GM18909 (cell line): ENCODE measurements at regions not wholly inside any gene's neighbourhood (a gene's known extent, or its start where the extent isn't known, plus 50 kb on each side); places are given as distances from the start of the nearest gene placed in this dataset.
"Not testable (repeated sequence)": the region's sequence is repeated elsewhere in the genome, so short reads cannot be mapped to it uniquely, and the experiment has no call there.

Source experiments
- ATAC-seq: cut with Tn5 transposase; IDR thresholded peaks from one replicate; pipeline ENCODE4 v1.9.1; 2021; ENCODE audit warnings: mild to moderate bottlenecking; ENCODE audit not compliant: unreplicated experiment, poor library complexity

GRCh38 chr5:109584986-109585599, 104.6 kb upstream of the MAN2A1 start:
- ATAC-seq = no peak

DNA sequence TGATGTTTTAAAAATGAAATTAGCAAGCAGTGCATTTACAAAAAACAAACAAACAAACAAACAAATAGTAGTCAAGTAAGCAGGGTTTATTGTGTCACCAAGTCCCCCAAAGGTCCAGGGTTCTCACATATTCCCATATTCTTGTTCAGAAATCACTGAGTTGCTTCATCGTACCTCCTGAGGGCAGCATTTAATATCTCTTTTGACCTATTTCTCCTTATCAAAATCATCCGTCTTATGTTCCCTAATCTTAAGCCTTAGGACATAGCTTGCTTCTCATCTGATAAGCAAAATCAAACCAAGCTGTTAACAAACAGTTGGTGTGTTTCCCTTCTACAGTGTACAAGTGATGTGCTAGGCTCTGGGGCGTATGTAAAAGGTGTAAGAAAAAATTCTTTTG, 109.5 kb upstream of the MAN2A1 start:
- no peak for ATAC-seq

DNA sequence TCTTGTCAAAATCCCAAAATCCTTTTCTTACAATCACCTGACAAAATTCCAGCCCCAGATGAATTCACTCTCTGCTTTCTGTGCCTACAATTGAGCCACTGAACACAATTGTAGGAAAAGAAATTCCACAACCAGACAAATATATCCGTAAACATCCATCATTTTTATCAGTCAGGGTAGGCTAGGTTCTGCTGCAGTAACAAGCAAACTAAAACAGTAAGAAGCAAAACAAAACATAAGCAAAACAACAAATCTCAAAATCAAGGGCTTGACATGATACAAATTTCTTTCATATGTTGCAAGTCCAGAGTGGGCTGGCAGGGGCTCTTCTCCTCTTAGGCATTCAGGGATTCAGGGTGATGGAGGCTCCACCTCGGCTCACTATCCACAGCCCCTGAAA, 114.2 kb upstream of the MAN2A1 start:
- no peak for ATAC-seq

DNA sequence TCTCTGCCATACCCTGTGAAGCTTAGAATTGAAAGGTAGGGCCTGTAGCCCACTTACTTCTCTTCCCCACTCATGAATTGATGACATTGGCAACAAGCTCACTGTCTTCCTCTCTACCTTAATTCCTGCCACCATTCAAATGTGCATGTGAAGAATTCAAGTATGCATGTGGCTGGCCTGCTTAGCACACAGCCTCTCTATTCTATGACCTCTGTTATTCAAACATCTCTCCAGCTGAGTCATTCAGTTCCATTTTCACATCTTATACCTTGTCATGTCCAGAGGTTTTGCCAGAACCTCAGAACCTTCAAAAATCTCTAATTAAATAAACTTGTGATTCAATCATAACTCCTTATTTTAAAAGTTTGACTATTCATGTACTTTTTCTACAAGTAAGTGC, 114.7 kb upstream of the MAN2A1 start:
- no peak for ATAC-seq

GRCh38 chr5:109573766-109574165, 116.0 kb upstream of the MAN2A1 start:
- no peak for ATAC-seq

- ATAC-seq = no peak
Measured at GRCh38 chr5:109573256-109573655, 116.5 kb upstream of the MAN2A1 start.

DNA sequence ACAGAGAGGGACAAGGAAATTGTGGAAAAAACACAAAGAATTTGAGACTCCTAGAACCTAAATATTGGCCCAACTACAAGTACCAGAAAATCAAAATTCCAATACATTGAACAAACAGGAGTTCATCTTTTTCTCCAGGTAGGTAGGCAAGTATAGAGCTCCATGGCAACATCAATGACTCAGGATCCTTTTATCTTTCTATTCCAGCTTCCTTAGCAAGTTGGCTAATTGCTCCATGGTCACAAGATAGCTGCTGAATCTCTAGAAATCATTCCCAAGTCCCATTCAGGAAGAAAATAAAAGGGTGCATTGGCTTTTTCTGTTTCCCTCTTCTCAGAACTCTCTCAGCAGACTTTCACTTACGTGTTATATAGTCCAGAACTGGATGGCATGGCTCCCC, 117.9 kb upstream of the MAN2A1 start:
- ATAC-seq = no peak

GRCh38 chr5:109570362-109570874, 119.3 kb upstream of the MAN2A1 start:
- ATAC-seq = no peak

- no peak for ATAC-seq
Measured at GRCh38 chr5:109567374-109568044, 122.2 kb upstream of the MAN2A1 start.

DNA sequence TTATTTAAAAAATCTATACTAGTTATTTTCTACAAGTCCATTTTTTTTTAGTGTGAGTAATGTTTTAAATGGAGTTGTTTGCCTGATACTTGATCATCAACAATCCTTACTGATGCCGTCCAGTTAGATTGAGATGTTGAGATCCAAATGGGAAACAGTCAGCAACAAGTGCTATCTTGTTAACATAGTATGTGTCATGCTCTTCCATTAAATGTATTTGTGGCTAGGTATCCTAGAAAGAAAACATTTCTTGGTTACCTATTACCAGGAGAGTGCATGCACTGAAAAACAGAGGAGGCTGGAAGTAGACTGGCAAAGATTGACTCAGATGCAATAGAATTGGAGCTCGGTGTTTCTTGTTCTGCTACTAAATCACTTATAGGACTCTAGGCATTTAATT, 123.4 kb upstream of the MAN2A1 start:
- ATAC-seq = no peak

DNA sequence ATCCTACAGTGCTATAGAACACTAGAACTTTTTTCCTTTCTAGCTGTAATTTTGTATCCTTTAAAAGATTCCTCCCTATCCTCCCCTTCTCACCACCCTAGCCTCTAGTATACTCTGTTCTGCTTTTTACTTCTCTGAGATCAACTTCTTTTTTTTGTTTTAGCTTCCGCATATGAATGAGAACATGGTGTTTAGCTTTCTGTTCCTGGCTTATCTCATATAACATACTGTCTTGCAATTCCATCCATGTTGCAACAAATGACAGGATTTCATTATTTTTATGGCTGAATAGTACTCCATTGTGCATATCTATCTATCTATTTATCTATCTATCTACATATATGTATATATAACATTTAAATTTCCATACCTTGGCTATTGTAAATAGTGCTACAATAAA, 126.0 kb upstream of the MAN2A1 start:
- ATAC-seq = no peak

DNA sequence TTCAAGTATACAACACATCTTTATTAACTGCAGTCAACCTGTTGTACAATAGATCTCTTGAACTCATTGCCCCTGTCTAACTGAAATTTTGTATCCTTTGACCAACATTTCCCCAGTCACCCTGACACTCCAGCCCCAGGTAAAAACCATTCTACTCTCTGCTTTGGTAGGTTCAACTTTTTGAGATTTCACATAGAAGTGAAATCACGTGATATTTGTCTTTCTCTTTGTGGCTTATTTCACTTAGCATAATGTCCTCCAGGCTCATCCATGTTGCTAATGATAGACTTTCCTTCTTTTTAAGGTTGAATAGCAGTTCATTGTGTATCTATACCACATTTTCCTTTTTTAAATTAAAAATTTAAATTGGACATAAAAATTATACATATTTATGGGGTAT, 126.5 kb upstream of the MAN2A1 start:
- ATAC-seq = no peak

DNA sequence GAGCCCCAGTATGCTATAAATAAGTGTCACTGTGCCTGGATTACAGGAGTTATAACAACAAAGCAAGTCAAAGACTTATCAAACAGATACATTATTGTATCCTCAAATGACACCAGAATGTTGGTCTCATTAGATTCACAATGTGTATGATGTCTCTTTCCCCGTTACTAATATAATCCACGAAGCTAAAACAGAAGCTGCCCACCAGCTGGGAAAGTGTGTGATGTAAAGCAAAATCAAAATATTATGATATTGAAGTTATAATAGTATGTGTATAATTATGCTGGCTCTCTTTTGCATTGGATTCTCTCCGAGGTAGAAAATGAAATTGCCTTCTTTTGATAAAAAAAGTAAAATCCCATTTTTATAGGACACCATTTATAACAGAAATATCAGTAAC, 127.3 kb upstream of the MAN2A1 start:
- no peak for ATAC-seq

- no peak for ATAC-seq
Measured at GRCh38 chr5:109561447-109561846, 128.3 kb upstream of the MAN2A1 start.

DNA sequence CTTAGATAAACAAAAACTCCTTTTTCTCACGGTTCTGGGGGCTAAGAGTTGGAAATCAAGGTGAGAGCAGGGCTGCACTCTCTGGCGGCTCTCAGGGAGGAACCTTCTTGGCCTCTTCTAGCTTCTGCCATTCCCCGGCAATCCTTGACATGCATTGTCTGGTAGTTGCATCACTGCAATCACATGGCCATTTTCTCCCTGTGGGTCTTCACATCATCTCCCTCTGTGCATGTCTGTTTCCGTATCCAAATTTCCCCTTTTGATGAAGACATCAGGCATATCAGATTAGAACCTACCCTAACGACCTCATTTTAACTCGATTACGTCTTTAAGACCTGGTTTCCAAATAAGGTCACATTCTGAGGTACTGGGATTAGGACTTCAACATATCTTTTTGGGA, 129.2 kb upstream of the MAN2A1 start:
- ATAC-seq = no peak

DNA sequence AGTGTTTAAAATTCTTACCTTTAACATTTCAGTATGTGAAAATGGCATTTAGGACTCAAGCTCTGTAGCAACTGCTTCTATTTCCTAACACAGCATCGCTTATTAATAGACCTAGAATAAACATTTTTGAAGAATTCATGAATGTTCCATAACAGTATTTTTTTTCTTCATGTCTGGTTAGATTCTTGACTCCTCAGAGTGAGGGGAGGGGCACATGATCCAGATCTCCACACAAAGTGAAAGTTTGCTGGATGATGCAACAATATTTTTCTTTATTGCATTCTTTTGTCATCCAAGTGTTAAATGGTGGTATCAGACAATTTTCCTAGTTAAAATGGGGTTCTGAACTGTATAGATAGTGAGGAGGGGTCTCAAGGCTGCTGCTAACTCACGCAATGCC, 130.8 kb upstream of the MAN2A1 start:
- ATAC-seq = no peak

GRCh38 chr5:109558364-109558763, 131.4 kb upstream of the MAN2A1 start:
- no peak for ATAC-seq

GRCh38 chr5:109553846-109554245, 135.9 kb upstream of the MAN2A1 start:
- no peak for ATAC-seq

- ATAC-seq = not testable (repeated sequence)
Measured at GRCh38 chr5:109551234-109551633, 138.5 kb upstream of the MAN2A1 start.

GRCh38 chr5:109550077-109550476, 139.7 kb upstream of the MAN2A1 start:
- ATAC-seq = no peak

DNA sequence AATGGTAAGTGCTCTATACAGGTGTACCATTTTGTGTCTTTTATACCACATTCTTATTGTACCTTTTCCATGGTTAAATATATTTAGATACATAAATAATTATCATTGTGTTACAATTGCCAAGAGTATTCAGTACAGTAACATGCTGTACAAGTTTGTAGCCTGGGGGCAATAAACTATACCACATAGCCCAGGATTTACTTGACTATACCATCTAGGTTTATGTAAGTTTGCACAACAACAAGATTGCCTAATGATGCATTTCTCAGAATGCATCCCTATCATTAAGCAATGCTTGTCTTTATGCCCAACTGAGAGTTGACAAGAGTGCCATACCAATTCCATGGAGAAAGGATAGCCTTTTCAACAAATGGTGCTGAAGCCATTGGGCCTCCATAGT, 136.7 kb upstream of the PJA2 start:
- no peak for ATAC-seq

DNA sequence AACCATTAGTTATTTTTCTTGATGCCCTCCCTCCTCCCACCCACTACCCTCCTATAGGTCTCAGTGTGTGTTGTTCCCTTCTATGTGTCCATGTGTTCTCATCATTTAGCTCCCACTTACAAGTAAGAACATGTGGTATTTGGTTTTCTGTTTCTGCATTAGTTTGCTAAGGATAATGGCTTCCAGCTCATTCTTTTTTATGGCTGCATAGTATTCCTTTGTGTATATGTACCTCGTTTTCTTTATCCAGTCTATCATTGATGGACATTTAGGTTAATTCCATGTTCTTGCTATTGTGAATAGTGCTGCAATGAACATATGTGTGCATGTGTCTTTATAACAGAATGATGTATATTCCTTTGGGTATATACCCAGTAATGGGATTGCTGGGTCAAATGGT, 135.1 kb upstream of the PJA2 start:
- not testable (repeated sequence) for ATAC-seq
